Neural crest cell (in vitro differentiated cells): ENCODE measurements at regions not wholly inside any gene's neighbourhood (a gene's known extent, or its start where the extent isn't known, plus 50 kb on each side); places are given as distances from the start of the nearest gene placed in this dataset.
A peak's percentile ranks its signal among the peaks of the same experiment; 100 is the strongest.

Experiments used
- DNase-seq: peaks from one replicate; pipeline ENCODE4 v3.0.0; 2021; ENCODE audit warnings: low read depth, mixed read lengths, low spot score
- H3K27ac Mint-ChIP-seq: one replicate; pipeline ENCODE4 v1.8.0; 2021; ENCODE audit warnings: mild to moderate bottlenecking, mixed read lengths; ENCODE audit not compliant: unreplicated experiment
- H3K27me3 Mint-ChIP-seq: 2 replicates; pipeline ENCODE4 v1.8.0; 2021; ENCODE audit warnings: low read depth, mild to moderate bottlenecking, mixed read lengths
- H3K36me3 Mint-ChIP-seq: 2 replicates; pipeline ENCODE4 v1.8.0; 2021; ENCODE audit warnings: low read depth, mild to moderate bottlenecking, mixed read lengths
- H3K4me1 Mint-ChIP-seq: 2 replicates; pipeline ENCODE4 v1.8.0; 2021; ENCODE audit warnings: mixed read lengths
- H3K4me3 Mint-ChIP-seq: one replicate; pipeline ENCODE4 v1.8.0; 2021; ENCODE audit warnings: mild to moderate bottlenecking, mixed read lengths
- H3K9me3 Mint-ChIP-seq: 2 replicates; pipeline ENCODE4 v1.8.0; 2021; ENCODE audit warnings: mixed read lengths
- TF ChIP-seq, protein P1 (sequence below): fragments of 200-600 bp; sonication (generic); conservative IDR thresholded peaks from 2 replicates; pipeline ENCODE4 v1.5.0; 2021; ENCODE audit warnings: antibody characterized with exemption, mild to moderate bottlenecking

DNA sequence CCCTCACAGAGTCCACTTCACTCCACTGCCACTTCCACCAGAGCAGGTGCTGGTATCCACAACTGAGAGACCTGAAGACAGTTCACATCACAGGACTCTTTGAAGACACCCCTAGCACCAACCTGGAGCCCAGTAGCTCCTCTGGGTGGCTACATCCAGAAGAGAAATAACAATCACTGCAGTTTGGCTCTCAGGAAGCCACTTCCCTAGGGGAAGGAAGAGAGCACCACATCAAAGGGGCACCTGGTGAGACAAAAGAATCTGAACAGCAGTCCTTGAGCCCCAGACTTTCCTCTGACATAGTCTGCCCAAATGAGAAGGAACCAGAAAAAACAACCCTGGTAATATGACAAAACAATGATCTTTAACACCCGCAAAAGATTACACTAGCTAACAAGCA lies 113.2 kb downstream of the TENT5C start:
- H3K4me3 Mint-ChIP-seq: no peak overlapping the region
- DNase-seq: no peak
- TF ChIP-seq, protein P1, sequence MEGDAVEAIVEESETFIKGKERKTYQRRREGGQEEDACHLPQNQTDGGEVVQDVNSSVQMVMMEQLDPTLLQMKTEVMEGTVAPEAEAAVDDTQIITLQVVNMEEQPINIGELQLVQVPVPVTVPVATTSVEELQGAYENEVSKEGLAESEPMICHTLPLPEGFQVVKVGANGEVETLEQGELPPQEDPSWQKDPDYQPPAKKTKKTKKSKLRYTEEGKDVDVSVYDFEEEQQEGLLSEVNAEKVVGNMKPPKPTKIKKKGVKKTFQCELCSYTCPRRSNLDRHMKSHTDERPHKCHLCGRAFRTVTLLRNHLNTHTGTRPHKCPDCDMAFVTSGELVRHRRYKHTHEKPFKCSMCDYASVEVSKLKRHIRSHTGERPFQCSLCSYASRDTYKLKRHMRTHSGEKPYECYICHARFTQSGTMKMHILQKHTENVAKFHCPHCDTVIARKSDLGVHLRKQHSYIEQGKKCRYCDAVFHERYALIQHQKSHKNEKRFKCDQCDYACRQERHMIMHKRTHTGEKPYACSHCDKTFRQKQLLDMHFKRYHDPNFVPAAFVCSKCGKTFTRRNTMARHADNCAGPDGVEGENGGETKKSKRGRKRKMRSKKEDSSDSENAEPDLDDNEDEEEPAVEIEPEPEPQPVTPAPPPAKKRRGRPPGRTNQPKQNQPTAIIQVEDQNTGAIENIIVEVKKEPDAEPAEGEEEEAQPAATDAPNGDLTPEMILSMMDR: no peak
- no peak overlapping the region for H3K27ac Mint-ChIP-seq
- peaks cover 10% of the 10 kb centered on the region for H3K36me3 Mint-ChIP-seq
- no peaks in the 10 kb centered on the region for H3K27me3 Mint-ChIP-seq
- H3K4me1 Mint-ChIP-seq: no peaks in the 10 kb centered on the region
- H3K9me3 Mint-ChIP-seq: peaks cover 23% of the 10 kb centered on the region

DNA sequence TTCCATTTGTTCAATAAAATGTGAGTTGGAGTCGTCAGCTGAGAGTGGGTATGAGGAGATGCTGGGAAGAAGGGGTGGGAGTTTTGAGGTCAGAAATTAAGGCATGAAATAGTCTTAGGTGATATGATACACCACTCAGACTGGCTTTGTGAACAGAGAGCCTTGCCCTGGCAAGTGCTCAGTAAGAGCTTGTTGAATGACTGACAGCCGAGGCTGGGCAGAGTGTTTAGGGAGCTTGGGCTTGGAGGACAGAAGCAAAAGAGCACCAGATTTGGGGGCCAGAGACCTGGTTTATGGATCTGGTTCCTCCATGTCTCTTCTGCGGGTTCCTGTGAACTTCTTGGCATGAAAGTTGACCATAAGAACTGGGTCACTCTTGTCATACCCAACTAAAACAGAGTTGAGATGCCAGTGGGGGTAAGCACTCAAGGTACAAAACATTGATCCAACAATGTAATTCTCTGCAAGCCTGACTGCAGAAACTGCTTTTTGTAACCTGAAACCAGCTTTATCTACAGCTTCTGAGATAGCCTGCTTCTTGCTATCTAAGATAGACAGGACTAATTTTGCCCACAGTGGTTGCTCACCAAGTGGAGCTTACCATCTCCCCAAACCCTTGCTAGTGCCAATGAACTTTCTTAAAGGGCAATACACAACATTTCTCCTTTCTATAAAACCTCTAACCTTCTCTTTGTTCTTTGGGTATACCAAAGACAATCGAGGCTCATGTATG lies 126.4 kb downstream of the TENT5C start:
- no peaks in the 10 kb centered on the region for H3K36me3 Mint-ChIP-seq
- peaks cover 6% of the 10 kb centered on the region for H3K27me3 Mint-ChIP-seq
- H3K4me3 Mint-ChIP-seq: no peak overlapping the region
- H3K9me3 Mint-ChIP-seq: peaks cover 15% of the 10 kb centered on the region
- H3K27ac Mint-ChIP-seq: no peak overlapping the region
- TF ChIP-seq, protein P1: no peak
- no peak for DNase-seq
- peaks cover 5% of the 10 kb centered on the region for H3K4me1 Mint-ChIP-seq

DNA sequence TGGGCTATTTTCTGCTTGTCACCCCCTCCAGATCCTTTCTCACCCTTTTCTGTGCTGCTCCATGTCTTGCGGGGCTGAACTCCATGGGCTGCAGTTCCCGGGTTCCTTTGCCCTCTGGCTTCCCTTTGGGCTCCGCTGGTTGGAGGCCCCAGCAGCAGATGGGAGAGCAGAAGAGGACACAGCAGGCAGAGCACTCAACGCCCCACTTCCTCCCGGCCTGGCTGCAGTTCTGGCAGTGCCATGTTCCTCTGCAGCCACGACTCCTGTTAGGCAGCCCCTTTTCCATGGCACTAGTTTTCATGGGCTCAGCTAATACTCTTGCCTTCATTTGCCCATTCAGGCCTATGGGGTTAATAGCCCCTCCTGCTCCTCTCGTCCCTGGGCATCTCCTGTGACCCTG lies 127.1 kb downstream of the TENT5C start:
- peaks cover 3% of the 10 kb centered on the region for H3K27me3 Mint-ChIP-seq
- H3K36me3 Mint-ChIP-seq: no peaks in the 10 kb centered on the region
- TF ChIP-seq, protein P1: no peak

DNA sequence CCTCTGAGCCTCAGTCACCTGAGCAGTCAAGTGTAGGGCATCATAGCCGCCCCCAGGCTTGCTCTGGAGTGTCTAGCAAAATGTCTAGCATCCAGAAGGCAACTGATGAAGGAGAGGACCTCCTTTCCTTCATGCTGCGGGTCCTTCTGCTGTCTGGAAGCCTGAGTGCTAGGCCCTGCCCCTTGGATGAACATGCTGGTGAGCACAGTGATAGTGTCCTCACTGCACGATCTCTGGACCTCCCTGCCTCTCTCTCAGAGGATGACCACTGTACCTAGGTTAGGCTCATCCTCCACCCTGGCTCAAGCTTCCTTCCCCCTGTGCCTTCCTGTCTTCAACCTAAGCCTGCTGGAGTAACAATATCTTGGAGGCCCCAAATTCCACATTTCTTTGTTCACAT lies 128.6 kb downstream of the TENT5C start:
- DNase-seq: no peak
- Mint-ChIP-seq H3K36me3 (no peaks in the 10 kb centered on the region), H3K27ac (peak overlapping the region; percentile 79), H3K4me1 (peaks cover 5% of the 10 kb centered on the region), H3K27me3 (peaks cover 3% of the 10 kb centered on the region), H3K4me3 (no peak overlapping the region), H3K9me3 (peaks cover 4% of the 10 kb centered on the region)
- TF ChIP-seq, protein P1: no peak

More for the DNA sequence above, 127.1 kb downstream of the TENT5C start:
- no peak overlapping the region for H3K27ac Mint-ChIP-seq
- H3K4me1 Mint-ChIP-seq: peaks cover 5% of the 10 kb centered on the region
- H3K4me3 Mint-ChIP-seq: no peak overlapping the region
- DNase-seq: no peak
- H3K9me3 Mint-ChIP-seq: peaks cover 12% of the 10 kb centered on the region

DNA sequence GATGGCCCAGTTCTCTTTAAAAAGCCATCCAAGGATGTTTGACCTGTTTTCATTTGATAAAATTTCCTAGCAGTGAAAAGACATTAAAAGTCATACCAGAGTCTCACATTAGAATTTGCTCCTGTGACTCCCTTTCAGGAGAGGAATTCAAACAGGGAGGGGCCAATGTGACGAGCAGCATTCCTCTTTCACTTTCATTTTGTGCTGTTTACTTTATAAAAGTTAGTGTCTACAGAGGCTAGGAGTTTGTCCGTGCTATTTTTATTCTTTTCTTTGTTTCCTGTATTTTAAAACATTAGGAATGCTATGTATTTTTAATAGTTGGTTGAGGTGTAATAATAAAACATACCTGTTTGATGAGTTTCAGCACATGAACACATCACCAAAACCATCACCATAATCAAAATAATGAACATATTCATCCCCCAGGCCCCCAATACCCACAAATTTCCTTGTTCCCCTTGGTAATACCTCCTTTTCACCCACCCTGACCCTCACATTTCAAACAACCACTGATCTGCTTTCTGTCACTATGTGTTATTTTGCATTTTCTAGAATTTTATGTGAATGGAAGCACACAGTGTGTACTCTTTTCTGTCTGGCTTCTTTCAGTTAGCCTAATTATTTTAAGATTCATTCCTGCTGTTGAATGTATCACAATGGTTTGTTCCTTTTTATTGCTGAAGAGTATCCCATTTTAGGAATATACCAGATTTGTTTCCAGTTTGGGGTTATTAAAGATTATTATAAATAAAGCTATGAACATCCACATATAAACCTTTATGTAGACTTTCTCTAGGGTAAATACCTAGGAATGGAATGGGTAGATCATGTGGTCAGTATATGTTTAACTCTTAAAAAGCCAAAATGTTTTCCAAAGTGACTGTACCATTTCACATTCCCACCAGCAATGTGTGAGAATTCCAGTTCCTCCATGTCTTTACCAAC lies 129.5 kb downstream of the TENT5C start:
- Mint-ChIP-seq H3K9me3 (peaks cover 2% of the 10 kb centered on the region), H3K36me3 (no peaks in the 10 kb centered on the region), H3K4me3 (no peak overlapping the region), H3K27ac (no peak overlapping the region), H3K27me3 (no peaks in the 10 kb centered on the region), H3K4me1 (peaks cover 5% of the 10 kb centered on the region)
- TF ChIP-seq, protein P1: no peak
- no peak for DNase-seq
